Endodermal cell (in vitro differentiated cells): ENCODE measurements at regions not wholly inside any gene's neighbourhood (a gene's known extent, or its start where the extent isn't known, plus 50 kb on each side); places are given as distances from the start of the nearest gene placed in this dataset.

Source experiments
- DNase-seq: peaks from one replicate; pipeline ENCODE4 v3.0.0-alpha.2; 2017
- H3K27ac ChIP-seq: 2 replicates; pipeline ENCODE4 v1.5.1; 2013; ENCODE audit warnings: mild to moderate bottlenecking, low read depth, low read length, moderate library complexity
- H3K27me3 ChIP-seq: 2 replicates; pipeline ENCODE4 v1.6.1; 2013; ENCODE audit warnings: mild to moderate bottlenecking, low read length, moderate library complexity; ENCODE audit not compliant: insufficient read depth, control insufficient read depth, poor library complexity, severe bottlenecking
- H3K36me3 ChIP-seq: 2 replicates; pipeline ENCODE4 v1.7.0; 2013; ENCODE audit warnings: mild to moderate bottlenecking, low read length, moderate library complexity; ENCODE audit not compliant: control insufficient read depth, insufficient read depth
- H3K4me1 ChIP-seq: one replicate; pipeline ENCODE4 v1.7.0; 2013; ENCODE audit warnings: low read length; ENCODE audit not compliant: control insufficient read depth, insufficient read depth
- H3K4me3 ChIP-seq: 2 replicates; pipeline ENCODE4 v1.5.1; 2013; ENCODE audit warnings: mild to moderate bottlenecking, low read length, moderate library complexity
- H3K9ac ChIP-seq: 2 replicates; pipeline ENCODE4 v1.6.1; 2013; ENCODE audit warnings: mild to moderate bottlenecking, low read length, moderate library complexity; ENCODE audit not compliant: poor library complexity, severe bottlenecking; ENCODE audit errors: extremely low read depth
- H3K9me3 ChIP-seq: 2 replicates; pipeline ENCODE4 v1.6.1; 2013; ENCODE audit warnings: mild to moderate bottlenecking, low read length, moderate library complexity; ENCODE audit not compliant: control insufficient read depth
- H3K27ac Mint-ChIP-seq: 2 replicates; pipeline ENCODE4 v1.8.0; 2020; ENCODE audit warnings: mixed read lengths
- H3K27me3 Mint-ChIP-seq: 2 replicates; pipeline ENCODE4 v1.8.0; 2021; ENCODE audit warnings: mild to moderate bottlenecking, mixed read lengths; ENCODE audit not compliant: insufficient read depth
- H3K36me3 Mint-ChIP-seq: 2 replicates; pipeline ENCODE4 v1.8.0; 2020; ENCODE audit warnings: low read depth, mixed read lengths
- H3K4me1 Mint-ChIP-seq: 2 replicates; pipeline ENCODE4 v1.8.0; 2020; ENCODE audit warnings: mixed read lengths
- H3K4me3 Mint-ChIP-seq: 2 replicates; pipeline ENCODE4 v1.8.0; 2020; ENCODE audit warnings: mild to moderate bottlenecking, moderate library complexity, mixed read lengths
- H3K9me3 Mint-ChIP-seq: 2 replicates; pipeline ENCODE4 v1.8.0; 2020; ENCODE audit warnings: mild to moderate bottlenecking, mixed read lengths
- WGBS, 2 experiments: methylation state at CpG; one replicate each; pipeline versions ENCODE4 v1.1.5 to v1.1.7; 2013; ENCODE audit warnings: missing lambda C conversion rate in 2 of 2, mixed read lengths in 1 of 2; ENCODE audit not compliant: insufficient coverage in 1 of 2, insufficient read length in 1 of 2; 5-methylcytosine and 5-hydroxymethylcytosine counted together
- TF ChIP-seq, protein P1 (sequence below): fragments of 200-600 bp; sonication (generic); conservative IDR thresholded peaks from 2 replicates; pipeline ENCODE4 v1.5.0; 2021; ENCODE audit warnings: antibody characterized with exemption, mild to moderate bottlenecking

DNA sequence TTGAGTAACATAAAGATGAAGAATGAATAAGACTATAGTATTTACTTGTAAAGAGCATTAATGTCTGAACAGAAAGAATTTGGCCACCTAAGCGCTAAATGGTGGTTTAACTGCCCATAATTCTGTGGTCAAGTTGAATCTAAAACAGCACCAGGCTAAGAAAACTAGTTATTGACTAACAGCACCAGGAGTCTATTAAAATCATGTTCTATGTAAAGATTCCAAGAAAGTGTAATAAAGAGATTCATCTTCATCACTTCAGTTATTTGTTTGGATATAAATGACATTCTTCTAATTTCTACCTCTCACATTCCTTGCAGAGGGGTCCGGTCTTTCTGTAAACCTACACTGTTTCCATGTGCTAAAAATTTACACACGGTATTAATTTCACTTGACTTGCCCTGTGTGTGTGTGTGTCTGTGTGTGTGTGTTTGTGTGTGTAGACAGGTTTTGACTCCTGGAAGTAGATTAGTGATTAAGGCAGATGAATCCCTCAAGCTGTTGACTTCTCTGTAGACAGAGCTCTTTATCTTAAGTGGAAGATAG is 84.4 kb downstream of the KLF6 start:
- Histone ChIP-seq H3K4me1 (peaks cover 28% of the 10 kb centered on the region), H3K9ac (no peak overlapping the region), H3K36me3 (no peaks in the 10 kb centered on the region), H3K27ac (no peak overlapping the region), H3K9me3 (no peaks in the 10 kb centered on the region), H3K27me3 (no peaks in the 10 kb centered on the region), H3K4me3 (no peak overlapping the region)
- Mint-ChIP-seq H3K4me1 (peaks cover 46% of the 10 kb centered on the region), H3K9me3 (no peaks in the 10 kb centered on the region), H3K27me3 (no peaks in the 10 kb centered on the region), H3K36me3 (no peaks in the 10 kb centered on the region), H3K27ac (no peak overlapping the region), H3K4me3 (no peak overlapping the region)
- WGBS, 2 experiments = 80 to 100% methylated on average over 1 to 3 of the region's 3 CpGs
- TF ChIP-seq, protein P1, sequence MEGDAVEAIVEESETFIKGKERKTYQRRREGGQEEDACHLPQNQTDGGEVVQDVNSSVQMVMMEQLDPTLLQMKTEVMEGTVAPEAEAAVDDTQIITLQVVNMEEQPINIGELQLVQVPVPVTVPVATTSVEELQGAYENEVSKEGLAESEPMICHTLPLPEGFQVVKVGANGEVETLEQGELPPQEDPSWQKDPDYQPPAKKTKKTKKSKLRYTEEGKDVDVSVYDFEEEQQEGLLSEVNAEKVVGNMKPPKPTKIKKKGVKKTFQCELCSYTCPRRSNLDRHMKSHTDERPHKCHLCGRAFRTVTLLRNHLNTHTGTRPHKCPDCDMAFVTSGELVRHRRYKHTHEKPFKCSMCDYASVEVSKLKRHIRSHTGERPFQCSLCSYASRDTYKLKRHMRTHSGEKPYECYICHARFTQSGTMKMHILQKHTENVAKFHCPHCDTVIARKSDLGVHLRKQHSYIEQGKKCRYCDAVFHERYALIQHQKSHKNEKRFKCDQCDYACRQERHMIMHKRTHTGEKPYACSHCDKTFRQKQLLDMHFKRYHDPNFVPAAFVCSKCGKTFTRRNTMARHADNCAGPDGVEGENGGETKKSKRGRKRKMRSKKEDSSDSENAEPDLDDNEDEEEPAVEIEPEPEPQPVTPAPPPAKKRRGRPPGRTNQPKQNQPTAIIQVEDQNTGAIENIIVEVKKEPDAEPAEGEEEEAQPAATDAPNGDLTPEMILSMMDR = no peak
- DNase-seq = no peak

DNA sequence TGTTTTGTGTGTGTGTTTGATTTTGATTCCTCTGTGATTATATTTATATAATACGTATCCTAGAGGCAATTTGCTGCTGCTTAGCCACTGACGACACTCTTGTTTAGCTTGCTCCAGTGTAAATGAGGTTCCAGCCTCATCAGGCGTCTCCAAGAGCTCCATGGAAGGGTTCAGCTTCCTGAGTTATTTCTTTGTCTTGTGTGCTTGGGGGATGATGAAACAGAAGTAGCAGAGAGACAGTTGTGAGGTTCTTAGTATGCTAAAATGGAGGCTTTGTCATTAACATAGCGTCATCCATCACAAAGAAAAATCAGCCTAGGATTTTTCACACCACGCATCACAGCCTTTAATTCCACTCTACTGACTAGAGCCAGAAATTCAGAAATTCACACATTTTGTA is 85.1 kb downstream of the KLF6 start:
- Mint-ChIP-seq H3K9me3 (no peaks in the 10 kb centered on the region), H3K36me3 (no peaks in the 10 kb centered on the region), H3K4me1 (peaks cover 46% of the 10 kb centered on the region), H3K27me3 (no peaks in the 10 kb centered on the region), H3K27ac (peak overlapping the region; percentile 78), H3K4me3 (no peak overlapping the region)
- no peak overlapping the region for H3K4me3 ChIP-seq
- TF ChIP-seq, protein P1 = no peak
- no peaks in the 10 kb centered on the region for H3K36me3 ChIP-seq
- WGBS, 2 experiments = 74 to 81% methylated on average over 5 of the region's 5 CpGs
- no peaks in the 10 kb centered on the region for H3K27me3 ChIP-seq
- no peak overlapping the region for H3K9ac ChIP-seq
- H3K4me1 ChIP-seq = peaks cover 28% of the 10 kb centered on the region
- no peaks in the 10 kb centered on the region for H3K9me3 ChIP-seq
- no peak for DNase-seq
- H3K27ac ChIP-seq = no peak overlapping the region

DNA sequence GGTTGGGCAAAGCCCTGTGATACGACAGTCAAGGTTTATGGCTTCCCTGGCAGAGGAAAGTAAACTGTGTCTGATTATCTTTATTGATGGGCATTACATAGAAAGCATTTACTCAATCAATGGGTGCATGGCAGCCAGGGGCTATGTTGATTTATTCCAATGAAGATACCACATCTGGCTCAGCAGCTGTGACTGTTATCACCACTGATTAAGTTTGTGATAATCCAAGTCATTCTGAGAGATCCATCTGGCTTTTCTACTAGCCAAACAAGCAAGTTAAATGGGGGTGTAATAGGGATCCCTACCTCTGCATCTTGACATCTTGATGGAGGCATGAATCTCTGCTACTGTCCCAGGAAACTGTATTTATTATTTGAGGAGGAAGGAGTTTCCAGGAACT is 86.7 kb downstream of the KLF6 start:
- Mint-ChIP-seq H3K36me3 (no peaks in the 10 kb centered on the region), H3K9me3 (no peaks in the 10 kb centered on the region), H3K4me3 (no peak overlapping the region), H3K27ac (no peak overlapping the region), H3K27me3 (no peaks in the 10 kb centered on the region), H3K4me1 (peaks cover 53% of the 10 kb centered on the region)
- WGBS, 2 experiments = 90% methylated on average over 1 of the region's 1 CpG; no CpG with 5 or more reads in 1 of the 2 experiments
- no peak overlapping the region for H3K4me3 ChIP-seq
- no peak overlapping the region for H3K9ac ChIP-seq
- no peak for DNase-seq
- H3K9me3 ChIP-seq = no peaks in the 10 kb centered on the region
- TF ChIP-seq, protein P1 = no peak
- H3K27ac ChIP-seq = no peak overlapping the region
- H3K27me3 ChIP-seq = no peaks in the 10 kb centered on the region
- H3K4me1 ChIP-seq = peaks cover 32% of the 10 kb centered on the region
- H3K36me3 ChIP-seq = no peaks in the 10 kb centered on the region
